ENCODE measurements at regions not wholly inside any gene's neighbourhood (a gene's known extent, or its start where the extent isn't known, plus 50 kb on each side); places are given as distances from the start of the nearest gene placed in this dataset.

GRCh38 chr11:96447208-96448110 lies 57.6 kb downstream of the JRKL start:
- Histone ChIP-seq H3K36me3 (replicated peaks; ENCODE audit: low read depth, low read length) (no peaks in the 10 kb centered on the region), H3K27ac (ENCODE audit: low read length) (no peak overlapping the region), H3K27me3 (ENCODE audit: low read depth, low read length) (no peaks in the 10 kb centered on the region), H3K4me3 (ENCODE audit: low read length) (no peak overlapping the region), H3K79me2 (ENCODE audit: low read length) (no peaks in the 10 kb centered on the region), H2AFZ (ENCODE audit: low read depth, low read length) (no peak overlapping the region), H4K20me1 (ENCODE audit: insufficient read depth, low read length) (no peaks in the 10 kb centered on the region), H3K4me1 (ENCODE audit: low read length) (no peaks in the 10 kb centered on the region), H3K4me2 (ENCODE audit: low read length) (no peak overlapping the region), H3K9me3 (ENCODE audit: insufficient read depth, low read length) (no peaks in the 10 kb centered on the region), H3K9ac (ENCODE audit: low read length) (no peak overlapping the region)
- TF ChIP-seq, protein P1, sequence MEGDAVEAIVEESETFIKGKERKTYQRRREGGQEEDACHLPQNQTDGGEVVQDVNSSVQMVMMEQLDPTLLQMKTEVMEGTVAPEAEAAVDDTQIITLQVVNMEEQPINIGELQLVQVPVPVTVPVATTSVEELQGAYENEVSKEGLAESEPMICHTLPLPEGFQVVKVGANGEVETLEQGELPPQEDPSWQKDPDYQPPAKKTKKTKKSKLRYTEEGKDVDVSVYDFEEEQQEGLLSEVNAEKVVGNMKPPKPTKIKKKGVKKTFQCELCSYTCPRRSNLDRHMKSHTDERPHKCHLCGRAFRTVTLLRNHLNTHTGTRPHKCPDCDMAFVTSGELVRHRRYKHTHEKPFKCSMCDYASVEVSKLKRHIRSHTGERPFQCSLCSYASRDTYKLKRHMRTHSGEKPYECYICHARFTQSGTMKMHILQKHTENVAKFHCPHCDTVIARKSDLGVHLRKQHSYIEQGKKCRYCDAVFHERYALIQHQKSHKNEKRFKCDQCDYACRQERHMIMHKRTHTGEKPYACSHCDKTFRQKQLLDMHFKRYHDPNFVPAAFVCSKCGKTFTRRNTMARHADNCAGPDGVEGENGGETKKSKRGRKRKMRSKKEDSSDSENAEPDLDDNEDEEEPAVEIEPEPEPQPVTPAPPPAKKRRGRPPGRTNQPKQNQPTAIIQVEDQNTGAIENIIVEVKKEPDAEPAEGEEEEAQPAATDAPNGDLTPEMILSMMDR (IDR thresholded peaks at IDR 0.05; ENCODE audit: low read depth, low read length) = no peak
- TF ChIP-seq EZH2phosphoT487 (IDR thresholded peaks at IDR 0.05; ENCODE audit: low read depth) = no peak

DNA sequence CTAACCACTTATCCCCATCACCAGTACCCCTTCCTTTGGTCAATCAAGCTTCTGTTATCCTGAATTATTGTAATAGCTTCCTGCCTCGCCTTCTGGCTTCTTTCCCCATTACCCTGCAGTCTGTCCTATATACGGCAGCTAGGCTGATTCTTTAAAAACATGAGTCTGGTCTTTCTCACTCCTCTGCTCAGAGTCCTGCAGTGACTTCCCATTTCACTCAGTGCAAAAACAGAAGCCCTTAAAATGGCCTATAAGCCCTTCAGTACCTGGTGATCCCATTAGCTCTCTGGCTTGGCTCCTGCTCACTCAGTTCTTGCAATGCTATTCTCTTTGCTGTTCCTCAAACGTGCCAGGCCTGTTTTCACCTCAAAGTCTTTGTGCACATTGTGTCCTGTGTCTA lies 58.4 kb downstream of the JRKL start:
- H3K27me3 ChIP-seq (ENCODE audit: low read depth, low read length) = no peaks in the 10 kb centered on the region

GRCh38 chr11:96456111-96456510 lies 66.3 kb downstream of the JRKL start:
- TF ChIP-seq, protein P1 (IDR thresholded peaks at IDR 0.05; ENCODE audit: low read depth, low read length) = no peak
- no peak for TF ChIP-seq EZH2phosphoT487 (IDR thresholded peaks at IDR 0.05; ENCODE audit: low read depth)
- Histone ChIP-seq H4K20me1 (ENCODE audit: insufficient read depth, low read length) (no peaks in the 10 kb centered on the region), H3K4me2 (ENCODE audit: low read length) (no peak overlapping the region), H3K9me3 (ENCODE audit: insufficient read depth, low read length) (no peaks in the 10 kb centered on the region), H3K27ac (ENCODE audit: low read length) (no peak overlapping the region), H3K36me3 (replicated peaks; ENCODE audit: low read depth, low read length) (no peaks in the 10 kb centered on the region), H3K9ac (ENCODE audit: low read length) (no peak overlapping the region), H2AFZ (ENCODE audit: low read depth, low read length) (no peak overlapping the region), H3K4me3 (ENCODE audit: low read length) (no peak overlapping the region), H3K79me2 (ENCODE audit: low read length) (no peaks in the 10 kb centered on the region), H3K27me3 (ENCODE audit: low read depth, low read length) (no peaks in the 10 kb centered on the region), H3K4me1 (ENCODE audit: low read length) (no peaks in the 10 kb centered on the region)

More for the DNA sequence above, 58.4 kb downstream of the JRKL start:
- Histone ChIP-seq H3K9me3 (ENCODE audit: insufficient read depth, low read length) (no peaks in the 10 kb centered on the region), H3K36me3 (replicated peaks; ENCODE audit: low read depth, low read length) (no peaks in the 10 kb centered on the region), H3K4me2 (ENCODE audit: low read length) (no peak overlapping the region), H3K27ac (ENCODE audit: low read length) (no peak overlapping the region), H4K20me1 (ENCODE audit: insufficient read depth, low read length) (no peaks in the 10 kb centered on the region), H3K9ac (ENCODE audit: low read length) (no peak overlapping the region), H2AFZ (ENCODE audit: low read depth, low read length) (no peak overlapping the region), H3K4me1 (ENCODE audit: low read length) (no peaks in the 10 kb centered on the region), H3K79me2 (ENCODE audit: low read length) (no peaks in the 10 kb centered on the region), H3K4me3 (ENCODE audit: low read length) (no peak overlapping the region)
- no peak for TF ChIP-seq EZH2phosphoT487 (IDR thresholded peaks at IDR 0.05; ENCODE audit: low read depth)
- TF ChIP-seq, protein P1 (IDR thresholded peaks at IDR 0.05; ENCODE audit: low read depth, low read length) = no peak

- no peak for TF ChIP-seq EZH2phosphoT487 (IDR thresholded peaks at IDR 0.05; ENCODE audit: low read depth)
- TF ChIP-seq, protein P1 (IDR thresholded peaks at IDR 0.05; ENCODE audit: low read depth, low read length) = no peak
- Histone ChIP-seq H3K9ac (ENCODE audit: low read length) (no peak overlapping the region), H4K20me1 (ENCODE audit: insufficient read depth, low read length) (no peaks in the 10 kb centered on the region)
These were observed 69.9 kb downstream of the JRKL start for GRCh38 chr11:96459751-96460150.

More at GRCh38 chr11:96459751-96460150, 69.9 kb downstream of the JRKL start:
- Histone ChIP-seq H3K9me3 (ENCODE audit: insufficient read depth, low read length) (no peaks in the 10 kb centered on the region), H3K79me2 (ENCODE audit: low read length) (no peaks in the 10 kb centered on the region), H3K4me1 (ENCODE audit: low read length) (no peaks in the 10 kb centered on the region), H3K27me3 (ENCODE audit: low read depth, low read length) (no peaks in the 10 kb centered on the region), H3K4me2 (ENCODE audit: low read length) (no peak overlapping the region), H3K4me3 (ENCODE audit: low read length) (no peak overlapping the region), H2AFZ (ENCODE audit: low read depth, low read length) (no peak overlapping the region), H3K27ac (ENCODE audit: low read length) (no peak overlapping the region), H3K36me3 (replicated peaks; ENCODE audit: low read depth, low read length) (no peaks in the 10 kb centered on the region)

Data from OCI-LY3 (cell line).